ENCODE measurements at regions not wholly inside any gene's neighbourhood (a gene's known extent, or its start where the extent isn't known, plus 50 kb on each side); places are given as distances from the start of the nearest gene placed in this dataset.
"Not testable (repeated sequence)": the region's sequence is repeated elsewhere in the genome, so short reads cannot be mapped to it uniquely, and the experiment has no call there.

- Histone ChIP-seq H3K27me3 (no peaks in the 10 kb centered on the region), H3K9ac (no peak overlapping the region), H4K20me1 (no peaks in the 10 kb centered on the region), H3K27ac (no peak overlapping the region), H3K4me2 (no peak overlapping the region), H3K4me3 (no peak overlapping the region), H3K4me1 (no peaks in the 10 kb centered on the region), H3K9me3 (replicated peaks in 1 of 11) (no peaks in the 10 kb centered on the region), H3K36me3 (no peaks in the 10 kb centered on the region)
- no peak for TF ChIP-seq Cebpa-rat (IDR thresholded peaks at IDR 0.05)
Measured at GRCh38 chr20:55004044-55004443, 528.7 kb downstream of the DOK5 start.

GRCh38 chr20:54995553-54995952 is 520.2 kb downstream of the DOK5 start:
- no peak for TF ChIP-seq Cebpa-rat (IDR thresholded peaks at IDR 0.05)
- H4K20me1 ChIP-seq: no peaks in the 10 kb centered on the region
- H3K9me3 ChIP-seq (replicated peaks in 1 of 11): no peaks in the 10 kb centered on the region
- no peak overlapping the region for H3K4me3 ChIP-seq
- H3K27me3 ChIP-seq: no peaks in the 10 kb centered on the region
- H3K27ac ChIP-seq: no peak overlapping the region
- H3K9ac ChIP-seq: no peak overlapping the region
- H3K36me3 ChIP-seq: no peaks in the 10 kb centered on the region
- no peaks in the 10 kb centered on the region for H3K4me1 ChIP-seq
- no peak overlapping the region for H3K4me2 ChIP-seq

DNA sequence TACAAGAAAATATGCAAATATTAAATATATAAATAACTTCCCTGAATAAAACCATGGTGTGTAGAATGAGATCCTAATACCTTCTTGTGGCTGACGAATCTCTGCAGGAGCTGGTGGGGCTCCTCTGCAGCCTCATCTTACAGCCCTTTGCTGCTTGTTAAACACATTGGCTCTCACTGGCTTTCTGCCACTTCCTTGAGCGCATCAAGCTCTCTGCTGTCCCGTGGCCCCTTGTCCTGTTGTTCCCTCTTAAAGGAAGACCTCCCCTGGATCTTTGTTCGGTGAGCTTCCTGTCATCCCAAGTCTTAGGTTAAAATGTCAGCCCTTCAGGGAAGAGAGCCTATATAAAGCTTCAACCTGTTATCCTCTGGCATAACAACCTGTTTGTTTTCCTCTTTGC is 519.6 kb downstream of the DOK5 start:
- Histone ChIP-seq H3K4me3 (no peak overlapping the region), H3K9ac (no peak overlapping the region), H3K36me3 (no peaks in the 10 kb centered on the region), H3K4me2 (no peak overlapping the region), H3K27ac (no peak overlapping the region), H3K27me3 (no peaks in the 10 kb centered on the region), H3K4me1 (no peaks in the 10 kb centered on the region), H3K9me3 (replicated peaks in 1 of 11) (no peaks in the 10 kb centered on the region), H4K20me1 (no peaks in the 10 kb centered on the region)
- no peak for TF ChIP-seq Cebpa-rat (IDR thresholded peaks at IDR 0.05)

- no peak overlapping the region for H3K9ac ChIP-seq
- no peak overlapping the region for H3K27ac ChIP-seq
- no peak for TF ChIP-seq Cebpa-rat (IDR thresholded peaks at IDR 0.05)
- H3K4me1 ChIP-seq: no peaks in the 10 kb centered on the region
- H3K27me3 ChIP-seq: no peaks in the 10 kb centered on the region
- no peak overlapping the region for H3K4me3 ChIP-seq
- H3K36me3 ChIP-seq: no peaks in the 10 kb centered on the region
- H3K9me3 ChIP-seq (replicated peaks in 1 of 11): no peaks in the 10 kb centered on the region
- no peaks in the 10 kb centered on the region for H4K20me1 ChIP-seq
- no peak overlapping the region for H3K4me2 ChIP-seq
Measured at GRCh38 chr20:54985091-54985490, 509.7 kb downstream of the DOK5 start.

- Histone ChIP-seq H3K9ac (no peak overlapping the region), H3K4me3 (no peak overlapping the region), H3K27me3 (no peaks in the 10 kb centered on the region), H3K4me2 (no peak overlapping the region), H3K36me3 (no peaks in the 10 kb centered on the region), H3K9me3 (replicated peaks in 1 of 11) (no peaks in the 10 kb centered on the region), H4K20me1 (no peaks in the 10 kb centered on the region), H3K4me1 (no peaks in the 10 kb centered on the region), H3K27ac (no peak overlapping the region)
- TF ChIP-seq Cebpa-rat (IDR thresholded peaks at IDR 0.05): no peak
Measured at GRCh38 chr20:54984104-54984448, 508.7 kb downstream of the DOK5 start.

- H3K36me3 ChIP-seq, H3K27me3 ChIP-seq, H3K9ac ChIP-seq: not testable (repeated sequence)
Measured at GRCh38 chr20:54983394-54984103, 508.2 kb downstream of the DOK5 start.

GRCh38 chr20:54981175-54981574 is 505.8 kb downstream of the DOK5 start:
- H3K27me3 ChIP-seq: no peaks in the 10 kb centered on the region
- no peaks in the 10 kb centered on the region for H3K36me3 ChIP-seq
- no peak for TF ChIP-seq Cebpa-rat (IDR thresholded peaks at IDR 0.05)
- H3K4me2 ChIP-seq: no peak overlapping the region
- no peaks in the 10 kb centered on the region for H3K9me3 ChIP-seq (replicated peaks in 1 of 11)
- no peak overlapping the region for H3K4me3 ChIP-seq
- H3K4me1 ChIP-seq: no peaks in the 10 kb centered on the region
- H4K20me1 ChIP-seq: no peaks in the 10 kb centered on the region
- H3K9ac ChIP-seq: no peak overlapping the region
- H3K27ac ChIP-seq: no peak overlapping the region

More at GRCh38 chr20:54983394-54984103, 508.2 kb downstream of the DOK5 start:
- not testable (repeated sequence) for H3K4me2 ChIP-seq; H3K27ac ChIP-seq; H4K20me1 ChIP-seq; H3K9me3 ChIP-seq (replicated peaks in 1 of 11); H3K4me1 ChIP-seq; H3K4me3 ChIP-seq

- Histone ChIP-seq H3K4me2 (no peak overlapping the region), H3K4me3 (no peak overlapping the region), H3K4me1 (no peaks in the 10 kb centered on the region), H3K27ac (no peak overlapping the region), H3K36me3 (no peaks in the 10 kb centered on the region), H3K9ac (no peak overlapping the region), H3K27me3 (no peaks in the 10 kb centered on the region), H3K9me3 (replicated peaks in 1 of 11) (no peaks in the 10 kb centered on the region), H4K20me1 (no peaks in the 10 kb centered on the region)
- TF ChIP-seq Cebpa-rat (IDR thresholded peaks at IDR 0.05): no peak
Measured at GRCh38 chr20:54980103-54980960, 504.9 kb downstream of the DOK5 start.

DNA sequence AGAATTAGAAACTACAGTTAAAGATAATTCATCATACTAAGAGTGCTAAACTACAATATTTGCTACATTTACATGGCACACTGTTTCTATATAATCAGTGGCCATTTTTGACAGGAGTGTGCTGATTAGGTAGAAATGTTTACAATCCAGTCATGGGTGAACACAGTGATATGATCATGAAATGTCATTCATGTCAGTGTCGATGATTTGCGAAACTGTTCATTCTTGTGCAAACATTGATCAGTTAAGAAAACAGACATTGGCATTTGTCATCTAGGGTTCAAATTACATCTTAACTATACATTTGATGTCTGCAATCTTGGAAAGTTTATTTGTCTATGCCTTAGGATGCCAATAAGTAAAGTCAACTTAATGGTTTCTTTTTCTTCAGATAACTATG is 474.9 kb downstream of the DOK5 start:
- Histone ChIP-seq H3K9ac (no peak overlapping the region), H3K4me2 (no peak overlapping the region), H3K9me3 (replicated peaks in 1 of 11) (no peaks in the 10 kb centered on the region), H4K20me1 (no peaks in the 10 kb centered on the region), H3K27ac (no peak overlapping the region), H3K27me3 (no peaks in the 10 kb centered on the region), H3K4me1 (no peaks in the 10 kb centered on the region), H3K4me3 (no peak overlapping the region), H3K36me3 (no peaks in the 10 kb centered on the region)
- TF ChIP-seq Cebpa-rat (IDR thresholded peaks at IDR 0.05): no peak

GRCh38 chr20:54941666-54942065 is 466.3 kb downstream of the DOK5 start:
- no peaks in the 10 kb centered on the region for H3K36me3 ChIP-seq
- no peak overlapping the region for H3K4me3 ChIP-seq
- H4K20me1 ChIP-seq: no peaks in the 10 kb centered on the region
- H3K4me1 ChIP-seq: no peaks in the 10 kb centered on the region
- H3K27me3 ChIP-seq: no peaks in the 10 kb centered on the region
- H3K9me3 ChIP-seq (replicated peaks in 1 of 11): no peaks in the 10 kb centered on the region
- H3K4me2 ChIP-seq: no peak overlapping the region
- H3K9ac ChIP-seq: no peak overlapping the region
- no peak for TF ChIP-seq Cebpa-rat (IDR thresholded peaks at IDR 0.05)
- no peak overlapping the region for H3K27ac ChIP-seq

Measured in BLaER1 treated with 17β-estradiol and CSF1 and Interleukin-3, amounts not matched to agents 10 nM and 100 nM (cell line).